HepG2 (cell line): ENCODE measurements at regions not wholly inside any gene's neighbourhood (a gene's known extent, or its start where the extent isn't known, plus 50 kb on each side); places are given as distances from the start of the nearest gene placed in this dataset.

Source experiments
- ATAC-seq: fragments of 200-7000 bp; cut with Tn5 transposase; 3 replicates; pipeline ENCODE4 v1.9.1; 2020; ENCODE audit warnings: mild to moderate bottlenecking, moderate library complexity
- BruUV-seq: library from RNA; stranded (reverse); fragments of 400-500 nt; replicated peaks from 2 replicates; lab custom pipeline; 2021; lab: Mats Ljungman, UMichigan
- CTCF ChIA-PET: fragments of 300-600 bp; formaldehyde crosslinking; extraction: SDS; loops from one replicate; lab custom pipeline; 2021; ENCODE audit warnings: low total read pairs, inconsistent platforms, low intra/inter-chr PET ratio; lab: Yijun Ruan, JAX
- POLR2A ChIA-PET: fragments of 350-600 bp; sonication (Branson Sonifier 250); formaldehyde crosslinking; loops from one replicate; lab custom pipeline; 2020; ENCODE audit warnings: antibody characterized with exemption, inconsistent platforms; lab: Yijun Ruan, JAX
- DNase-seq: peaks from one replicate; pipeline ENCODE4 v3.0.0-alpha.2; 2015; ENCODE audit warnings: low spot score
- FAIRE-seq: peaks from 3 replicates; lab custom pipeline; 2011; peaks lifted over from hg19 to GRCh38; lab: Jason Lieb, UNC
- H2AFZ ChIP-seq: one replicate; pipeline ENCODE4 v1.6.1; 2011; ENCODE audit warnings: low read length, inconsistent platforms
- H3K27ac ChIP-seq: fragments of 300-600 bp; 3 replicates; pipeline ENCODE4 v1.8.0; 2011; ENCODE audit warnings: mixed run types, mild to moderate bottlenecking, mixed read lengths, low read length, inconsistent platforms; ENCODE audit not compliant: insufficient read depth; ENCODE audit errors: extremely low read length
- H3K27me3 ChIP-seq, 2 experiments: fragments of 200-600 bp in 1 of 2; 2 replicates in 1 of 2; 3 replicates in 1 of 2; pipeline versions ENCODE4 v1.6.0 to v1.8.0; 2011; ENCODE audit warnings: low read length in 2 of 2, mild to moderate bottlenecking in 2 of 2, moderate library complexity in 2 of 2, inconsistent platforms in 1 of 2; ENCODE audit not compliant: insufficient read depth in 2 of 2, control insufficient read depth in 1 of 2
- H3K36me3 ChIP-seq, 2 experiments: fragments of 200-600 bp in 1 of 2; replicated peaks in 1 of 2; 2 replicates in 1 of 2; 3 replicates in 1 of 2; pipeline versions ENCODE4 v1.5.1 to v1.8.0; 2011; ENCODE audit warnings: low read length in 2 of 2, inconsistent platforms in 1 of 2; ENCODE audit not compliant: insufficient read depth in 2 of 2, control insufficient read depth in 1 of 2
- H3K4me1 ChIP-seq: 2 replicates; pipeline ENCODE4 v1.5.1; 2012; ENCODE audit warnings: low read length, inconsistent platforms; ENCODE audit not compliant: insufficient read depth
- H3K4me2 ChIP-seq: 2 replicates; pipeline ENCODE4 v1.6.0; 2011; ENCODE audit warnings: low read depth, low read length, inconsistent platforms
- H3K4me3 ChIP-seq, 3 experiments: fragments of 200-600 bp in 1 of 3; sonication (generic), shearing (Covaris generic) in 1 of 3; replicated peaks in 1 of 3; 2 replicates each; pipeline ENCODE4 v1.5.1; 2011 to 2016; ENCODE audit warnings: low read length in 3 of 3, inconsistent platforms in 2 of 3, low read depth in 2 of 3, mild to moderate bottlenecking in 2 of 3, control low read depth in 1 of 3, mixed read lengths in 1 of 3; ENCODE audit not compliant: insufficient read depth in 1 of 3
- H3K79me2 ChIP-seq: one replicate; pipeline ENCODE4 v1.6.1; 2011; ENCODE audit warnings: low read length, inconsistent platforms; ENCODE audit not compliant: insufficient read depth
- H3K9ac ChIP-seq: 2 replicates; pipeline ENCODE4 v1.6.0; 2011; ENCODE audit warnings: mild to moderate bottlenecking, low read depth, low read length, inconsistent platforms; ENCODE audit not compliant: insufficient read depth
- H3K9me3 ChIP-seq: 2 replicates; pipeline ENCODE4 v1.5.1; 2012; ENCODE audit warnings: mild to moderate bottlenecking, low read length
- H4K20me1 ChIP-seq: 2 replicates; pipeline ENCODE4 v1.6.0; 2011; ENCODE audit warnings: inconsistent platforms, mild to moderate bottlenecking, low read length, moderate library complexity; ENCODE audit not compliant: insufficient read depth
- HNRNPK ChIP-seq: fragments of 200-400 bp; formaldehyde crosslinking; IDR thresholded peaks from 2 replicates; pipeline ENCODE4 v1.6.1; 2018; ENCODE audit warnings: low read length, low read depth, moderate library complexity, mild to moderate bottlenecking; ENCODE audit not compliant: poor library complexity, severe bottlenecking
- MXI1 ChIP-seq: IDR thresholded peaks from 3 replicates; pipeline ENCODE4 v1.6.1; 2012; ENCODE audit warnings: low read depth, low read length, inconsistent platforms, borderline replicate concordance
- PRPF4 ChIP-seq: fragments of 200-400 bp; formaldehyde crosslinking; IDR thresholded peaks from 2 replicates; pipeline ENCODE4 v1.6.1; 2016; ENCODE audit warnings: low read length, low read depth; ENCODE audit not compliant: poor library complexity, severe bottlenecking
- RFX1 ChIP-seq: fragments of 450-650 bp; IDR thresholded peaks from 2 replicates; pipeline ENCODE4 v1.6.1; 2017
- ZBTB8A ChIP-seq: sonication (generic); formaldehyde crosslinking; IDR thresholded peaks from 2 replicates; pipeline ENCODE4 v1.4.0; 2020; ENCODE audit warnings: mild to moderate bottlenecking, low read depth, missing genetic modification reagents, borderline replicate concordance
- ZNF143 ChIP-seq: sonication (generic); formaldehyde crosslinking; IDR thresholded peaks from 2 replicates; pipeline ENCODE4 v1.4.0; 2020; ENCODE audit warnings: missing genetic modification reagents
- ZNF556 ChIP-seq: sonication (generic); formaldehyde crosslinking; IDR thresholded peaks from 2 replicates; pipeline ENCODE4 v1.4.0; 2020; ENCODE audit warnings: mild to moderate bottlenecking, missing genetic modification reagents, borderline replicate concordance
- ZNF577 ChIP-seq: sonication (generic); formaldehyde crosslinking; IDR thresholded peaks from 2 replicates; pipeline ENCODE4 v1.4.0; 2020; ENCODE audit warnings: mild to moderate bottlenecking, low read depth, missing genetic modification reagents, borderline replicate concordance
- ZNF841 ChIP-seq: sonication (generic); formaldehyde crosslinking; IDR thresholded peaks from 2 replicates; pipeline ENCODE4 v1.8.1; 2023; ENCODE audit warnings: missing genetic modification reagents, borderline replicate concordance
- WGBS: methylation state at CpG from one replicate; pipeline ENCODE4 v1.1.6; 2017; ENCODE audit warnings: low lambda C conversion rate; 5-methylcytosine and 5-hydroxymethylcytosine counted together
- in situ Hi-C: cut with HindIII; loops from 2 replicates; pipeline ENCODE4 v1.10.0; 2017; ENCODE audit warnings: low pct_unique_long_range_greater_than_20kb; ENCODE audit not compliant: extremely low pct_ligation_motif_present
- intact Hi-C: fragments of 100-400 bp; cut with micrococcal nuclease; formaldehyde crosslinking; loops from one replicate; pipeline ENCODE4 v1.10.0; 2022; ENCODE audit not compliant: unreplicated experiment
- TF ChIP-seq, protein P1 (sequence below): IDR thresholded peaks from 2 replicates; pipeline ENCODE4 v1.6.1; 2012; ENCODE audit warnings: low read length, improper control_type of control experiment
- TF ChIP-seq, protein P2 (sequence below): sonication (generic); formaldehyde crosslinking; IDR thresholded peaks from 2 replicates; pipeline ENCODE4 v1.8.1; 2022; ENCODE audit warnings: low read depth, mild to moderate bottlenecking, missing genetic modification reagents
- TF ChIP-seq, protein P3 (sequence below): sonication (generic); formaldehyde crosslinking; IDR thresholded peaks from 2 replicates; pipeline ENCODE4 v1.9.0; 2022; ENCODE audit warnings: low read depth, missing genetic modification reagents
- TF ChIP-seq, protein P4 (sequence below): sonication (generic); formaldehyde crosslinking; IDR thresholded peaks from 2 replicates; pipeline ENCODE4 v1.4.0; 2020; ENCODE audit warnings: missing genetic modification reagents
- TF ChIP-seq, protein P5 (sequence below): sonication (generic); formaldehyde crosslinking; IDR thresholded peaks from 2 replicates; pipeline ENCODE4 v1.8.1; 2023; ENCODE audit warnings: mild to moderate bottlenecking, moderate library complexity, missing genetic modification reagents

DNA sequence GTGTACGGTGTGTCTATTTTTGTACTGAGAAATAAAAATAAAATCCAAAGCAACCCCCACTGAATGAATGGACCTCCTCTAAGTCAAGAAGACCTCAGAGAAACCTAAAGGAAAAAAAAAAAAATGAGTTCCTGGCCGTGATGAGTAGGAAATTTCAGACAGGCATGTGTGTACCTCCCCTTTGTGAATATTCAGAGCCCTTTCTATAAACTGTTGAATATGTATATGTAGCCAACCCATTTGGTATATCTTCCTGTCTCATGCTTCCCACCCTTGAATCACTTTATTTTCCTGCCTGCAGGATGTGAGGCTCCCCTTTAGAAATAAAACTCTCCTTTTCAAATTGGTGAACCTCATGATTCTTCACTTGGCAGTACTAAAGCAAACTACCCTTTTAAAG, 887.8 kb upstream of the NCAM2 start:
- no peak overlapping the region for H2AFZ ChIP-seq
- WGBS = 20% methylated on average over 2 of the region's 2 CpGs
- ATAC-seq = no peak
- TF ChIP-seq, protein P1, sequence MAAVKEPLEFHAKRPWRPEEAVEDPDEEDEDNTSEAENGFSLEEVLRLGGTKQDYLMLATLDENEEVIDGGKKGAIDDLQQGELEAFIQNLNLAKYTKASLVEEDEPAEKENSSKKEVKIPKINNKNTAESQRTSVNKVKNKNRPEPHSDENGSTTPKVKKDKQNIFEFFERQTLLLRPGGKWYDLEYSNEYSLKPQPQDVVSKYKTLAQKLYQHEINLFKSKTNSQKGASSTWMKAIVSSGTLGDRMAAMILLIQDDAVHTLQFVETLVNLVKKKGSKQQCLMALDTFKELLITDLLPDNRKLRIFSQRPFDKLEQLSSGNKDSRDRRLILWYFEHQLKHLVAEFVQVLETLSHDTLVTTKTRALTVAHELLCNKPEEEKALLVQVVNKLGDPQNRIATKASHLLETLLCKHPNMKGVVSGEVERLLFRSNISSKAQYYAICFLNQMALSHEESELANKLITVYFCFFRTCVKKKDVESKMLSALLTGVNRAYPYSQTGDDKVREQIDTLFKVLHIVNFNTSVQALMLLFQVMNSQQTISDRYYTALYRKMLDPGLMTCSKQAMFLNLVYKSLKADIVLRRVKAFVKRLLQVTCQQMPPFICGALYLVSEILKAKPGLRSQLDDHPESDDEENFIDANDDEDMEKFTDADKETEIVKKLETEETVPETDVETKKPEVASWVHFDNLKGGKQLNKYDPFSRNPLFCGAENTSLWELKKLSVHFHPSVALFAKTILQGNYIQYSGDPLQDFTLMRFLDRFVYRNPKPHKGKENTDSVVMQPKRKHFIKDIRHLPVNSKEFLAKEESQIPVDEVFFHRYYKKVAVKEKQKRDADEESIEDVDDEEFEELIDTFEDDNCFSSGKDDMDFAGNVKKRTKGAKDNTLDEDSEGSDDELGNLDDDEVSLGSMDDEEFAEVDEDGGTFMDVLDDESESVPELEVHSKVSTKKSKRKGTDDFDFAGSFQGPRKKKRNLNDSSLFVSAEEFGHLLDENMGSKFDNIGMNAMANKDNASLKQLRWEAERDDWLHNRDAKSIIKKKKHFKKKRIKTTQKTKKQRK = no peak
- TF ChIP-seq, protein P2, sequence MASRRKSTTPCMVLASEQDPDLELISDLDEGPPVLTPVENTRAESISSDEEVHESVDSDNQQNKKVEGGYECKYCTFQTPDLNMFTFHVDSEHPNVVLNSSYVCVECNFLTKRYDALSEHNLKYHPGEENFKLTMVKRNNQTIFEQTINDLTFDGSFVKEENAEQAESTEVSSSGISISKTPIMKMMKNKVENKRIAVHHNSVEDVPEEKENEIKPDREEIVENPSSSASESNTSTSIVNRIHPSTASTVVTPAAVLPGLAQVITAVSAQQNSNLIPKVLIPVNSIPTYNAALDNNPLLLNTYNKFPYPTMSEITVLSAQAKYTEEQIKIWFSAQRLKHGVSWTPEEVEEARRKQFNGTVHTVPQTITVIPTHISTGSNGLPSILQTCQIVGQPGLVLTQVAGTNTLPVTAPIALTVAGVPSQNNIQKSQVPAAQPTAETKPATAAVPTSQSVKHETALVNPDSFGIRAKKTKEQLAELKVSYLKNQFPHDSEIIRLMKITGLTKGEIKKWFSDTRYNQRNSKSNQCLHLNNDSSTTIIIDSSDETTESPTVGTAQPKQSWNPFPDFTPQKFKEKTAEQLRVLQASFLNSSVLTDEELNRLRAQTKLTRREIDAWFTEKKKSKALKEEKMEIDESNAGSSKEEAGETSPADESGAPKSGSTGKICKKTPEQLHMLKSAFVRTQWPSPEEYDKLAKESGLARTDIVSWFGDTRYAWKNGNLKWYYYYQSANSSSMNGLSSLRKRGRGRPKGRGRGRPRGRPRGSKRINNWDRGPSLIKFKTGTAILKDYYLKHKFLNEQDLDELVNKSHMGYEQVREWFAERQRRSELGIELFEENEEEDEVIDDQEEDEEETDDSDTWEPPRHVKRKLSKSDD = no peak
- TF ChIP-seq HNRNPK (no peak), ZNF841 (CRISPR knock-in tag) (no peak), MXI1 (no peak), ZBTB8A (CRISPR knock-in tag) (no peak), ZNF556 (CRISPR knock-in tag) (no peak), RFX1 (no peak), ZNF577 (CRISPR knock-in tag) (no peak), PRPF4 (no peak), ZNF143 (CRISPR knock-in tag) (no peak)
- TF ChIP-seq, protein P3, sequence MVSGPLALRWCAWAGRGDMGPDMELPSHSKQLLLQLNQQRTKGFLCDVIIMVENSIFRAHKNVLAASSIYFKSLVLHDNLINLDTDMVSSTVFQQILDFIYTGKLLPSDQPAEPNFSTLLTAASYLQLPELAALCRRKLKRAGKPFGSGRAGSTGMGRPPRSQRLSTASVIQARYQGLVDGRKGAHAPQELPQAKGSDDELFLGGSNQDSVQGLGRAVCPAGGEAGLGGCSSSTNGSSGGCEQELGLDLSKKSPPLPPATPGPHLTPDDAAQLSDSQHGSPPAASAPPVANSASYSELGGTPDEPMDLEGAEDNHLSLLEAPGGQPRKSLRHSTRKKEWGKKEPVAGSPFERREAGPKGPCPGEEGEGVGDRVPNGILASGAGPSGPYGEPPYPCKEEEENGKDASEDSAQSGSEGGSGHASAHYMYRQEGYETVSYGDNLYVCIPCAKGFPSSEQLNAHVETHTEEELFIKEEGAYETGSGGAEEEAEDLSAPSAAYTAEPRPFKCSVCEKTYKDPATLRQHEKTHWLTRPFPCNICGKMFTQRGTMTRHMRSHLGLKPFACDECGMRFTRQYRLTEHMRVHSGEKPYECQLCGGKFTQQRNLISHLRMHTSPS (CRISPR knock-in tag) = no peak
- TF ChIP-seq, protein P4, sequence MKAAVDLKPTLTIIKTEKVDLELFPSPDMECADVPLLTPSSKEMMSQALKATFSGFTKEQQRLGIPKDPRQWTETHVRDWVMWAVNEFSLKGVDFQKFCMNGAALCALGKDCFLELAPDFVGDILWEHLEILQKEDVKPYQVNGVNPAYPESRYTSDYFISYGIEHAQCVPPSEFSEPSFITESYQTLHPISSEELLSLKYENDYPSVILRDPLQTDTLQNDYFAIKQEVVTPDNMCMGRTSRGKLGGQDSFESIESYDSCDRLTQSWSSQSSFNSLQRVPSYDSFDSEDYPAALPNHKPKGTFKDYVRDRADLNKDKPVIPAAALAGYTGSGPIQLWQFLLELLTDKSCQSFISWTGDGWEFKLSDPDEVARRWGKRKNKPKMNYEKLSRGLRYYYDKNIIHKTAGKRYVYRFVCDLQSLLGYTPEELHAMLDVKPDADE (CRISPR knock-in tag) = no peak
- TF ChIP-seq, protein P5, sequence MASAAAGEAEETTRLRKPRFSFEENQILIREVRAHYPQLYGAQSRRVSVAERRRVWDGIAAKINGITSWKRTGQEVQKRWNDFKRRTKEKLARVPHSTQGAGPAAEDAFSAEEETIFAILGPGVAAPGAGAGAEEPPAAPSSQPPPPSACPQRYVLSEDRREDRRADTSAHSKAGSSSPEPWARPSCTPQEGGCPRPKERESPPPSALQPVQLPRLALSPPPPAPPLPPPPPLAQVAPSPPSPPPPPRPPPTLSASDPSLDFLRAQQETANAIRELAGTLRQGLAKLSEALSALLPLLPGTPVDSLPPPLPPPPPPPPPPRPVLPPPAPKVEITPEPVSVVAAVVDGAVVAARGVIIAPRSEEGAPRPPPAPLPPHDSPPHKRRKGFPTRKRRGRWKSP = no peak

More for the DNA sequence above, 887.8 kb upstream of the NCAM2 start:
- Histone ChIP-seq H3K4me3 (no peak overlapping the region), H3K36me3 (no peaks in the 10 kb centered on the region), H3K9ac (no peak overlapping the region), H3K4me1 (no peaks in the 10 kb centered on the region), H3K9me3 (peaks cover 86% of the 10 kb centered on the region), H3K4me2 (no peak overlapping the region), H3K27ac (no peak overlapping the region), H3K79me2 (no peaks in the 10 kb centered on the region), H3K27me3 (no peaks in the 10 kb centered on the region), H4K20me1 (no peaks in the 10 kb centered on the region)
- BruUV-seq = no TSS peak
- in situ Hi-C loops = no loop called here
- DNase-seq (no peak), FAIRE-seq (no peak)
- POLR2A ChIA-PET = no interaction called here
- intact Hi-C loops = no loop called here
- CTCF ChIA-PET = no interaction called here
